HG03565 (cell line): ENCODE measurements at regions not wholly inside any gene's neighbourhood (a gene's known extent, or its start where the extent isn't known, plus 50 kb on each side); places are given as distances from the start of the nearest gene placed in this dataset.

Experiments used
- ATAC-seq: cut with Tn5 transposase; IDR thresholded peaks from one replicate; pipeline ENCODE4 v1.9.1; 2021; ENCODE audit warnings: mild to moderate bottlenecking, moderate library complexity; ENCODE audit not compliant: unreplicated experiment

GRCh38 chr6:23395381-23395780 is 730.6 kb upstream of the NRSN1 start:
- no peak for ATAC-seq

- no peak for ATAC-seq
Measured at GRCh38 chr6:23396949-23397348, 729.1 kb upstream of the NRSN1 start.

- no peak for ATAC-seq
Measured at GRCh38 chr6:23403460-23403859, 722.6 kb upstream of the NRSN1 start.

GRCh38 chr6:23409531-23409930 is 716.5 kb upstream of the NRSN1 start:
- ATAC-seq = no peak

- no peak for ATAC-seq
Measured at GRCh38 chr6:23410439-23410838, 715.6 kb upstream of the NRSN1 start.

GRCh38 chr6:23412770-23413169 is 713.2 kb upstream of the NRSN1 start:
- no peak for ATAC-seq

GRCh38 chr6:23413327-23414050 is 712.5 kb upstream of the NRSN1 start:
- ATAC-seq = no peak

GRCh38 chr6:23414051-23414445 is 712.0 kb upstream of the NRSN1 start:
- ATAC-seq = peak; percentile 59

- ATAC-seq = no peak
Measured at GRCh38 chr6:23414922-23415321, 711.1 kb upstream of the NRSN1 start.

GRCh38 chr6:23415819-23416427 is 710.1 kb upstream of the NRSN1 start:
- no peak for ATAC-seq

GRCh38 chr6:23417133-23417532 is 708.9 kb upstream of the NRSN1 start:
- no peak for ATAC-seq

- no peak for ATAC-seq
Measured at GRCh38 chr6:23418095-23418494, 707.9 kb upstream of the NRSN1 start.

- no peak for ATAC-seq
Measured at GRCh38 chr6:23419046-23419445, 707.0 kb upstream of the NRSN1 start.

GRCh38 chr6:23420659-23421350 is 705.2 kb upstream of the NRSN1 start:
- ATAC-seq = no peak

- no peak for ATAC-seq
Measured at GRCh38 chr6:23424584-23424983, 701.4 kb upstream of the NRSN1 start.

GRCh38 chr6:23435126-23435525 is 690.9 kb upstream of the NRSN1 start:
- no peak for ATAC-seq

- no peak for ATAC-seq
Measured at GRCh38 chr6:23435798-23436197, 690.2 kb upstream of the NRSN1 start.

GRCh38 chr6:23441808-23442461 is 684.1 kb upstream of the NRSN1 start:
- no peak for ATAC-seq

- no peak for ATAC-seq
Measured at GRCh38 chr6:23445157-23445710, 680.8 kb upstream of the NRSN1 start.

GRCh38 chr6:23446469-23446967 is 679.5 kb upstream of the NRSN1 start:
- no peak for ATAC-seq

GRCh38 chr6:23447731-23448130 is 678.3 kb upstream of the NRSN1 start:
- no peak for ATAC-seq
